H9 (cell line): ENCODE measurements at regions not wholly inside any gene's neighbourhood (a gene's known extent, or its start where the extent isn't known, plus 50 kb on each side); places are given as distances from the start of the nearest gene placed in this dataset.

Source experiments
- DNase-seq: peaks from one replicate; pipeline ENCODE4 v3.0.0-alpha.2; 2017
- H2AFZ ChIP-seq: one replicate; pipeline ENCODE4 v1.6.1; 2013; ENCODE audit warnings: mild to moderate bottlenecking, low read length, control low read depth, moderate library complexity
- H2AK5ac ChIP-seq: 2 replicates; pipeline ENCODE4 v1.6.1; 2013; ENCODE audit warnings: low read length, control low read depth, mixed read lengths; ENCODE audit not compliant: insufficient read length
- H2BK120ac ChIP-seq: one replicate; pipeline ENCODE4 v1.6.1; 2013; ENCODE audit warnings: low read depth, mild to moderate bottlenecking, low read length, control low read depth, inconsistent platforms; ENCODE audit not compliant: poor library complexity, severe bottlenecking
- H2BK12ac ChIP-seq: 2 replicates; pipeline ENCODE4 v1.6.1; 2013; ENCODE audit warnings: low read length, control low read depth, mixed read lengths, low read depth; ENCODE audit not compliant: insufficient read length
- H2BK15ac ChIP-seq: 2 replicates; pipeline ENCODE4 v1.6.1; 2013; ENCODE audit warnings: low read depth, low read length, control low read depth
- H2BK20ac ChIP-seq: one replicate; pipeline ENCODE4 v1.6.1; 2013; ENCODE audit warnings: low read depth, mild to moderate bottlenecking, low read length, control low read depth, inconsistent platforms; ENCODE audit not compliant: poor library complexity, severe bottlenecking
- H2BK5ac ChIP-seq: 2 replicates; pipeline ENCODE4 v1.6.1; 2013; ENCODE audit warnings: low read length, control low read depth, mixed read lengths; ENCODE audit not compliant: insufficient read length
- H3K14ac ChIP-seq: 2 replicates; pipeline ENCODE4 v1.6.1; 2013; ENCODE audit warnings: low read length, control low read depth; ENCODE audit not compliant: insufficient read depth
- H3K18ac ChIP-seq: 2 replicates; pipeline ENCODE4 v1.6.1; 2013; ENCODE audit warnings: low read depth, mild to moderate bottlenecking, mixed read lengths, low read length, control low read depth; ENCODE audit not compliant: insufficient read length
- H3K23ac ChIP-seq: 2 replicates; pipeline ENCODE4 v1.6.1; 2013; ENCODE audit warnings: low read length, control low read depth, mixed read lengths, low read depth; ENCODE audit not compliant: insufficient read length
- H3K23me2 ChIP-seq: 2 replicates; pipeline ENCODE4 v1.6.1; 2013; ENCODE audit warnings: low read depth, mild to moderate bottlenecking, mixed read lengths, low read length, control low read depth; ENCODE audit not compliant: insufficient read length, poor library complexity, severe bottlenecking
- H3K27ac ChIP-seq: 2 replicates; pipeline ENCODE4 v1.5.1; 2013; ENCODE audit warnings: low read length, control low read depth, mixed read lengths, low read depth; ENCODE audit not compliant: insufficient read length
- H3K27me3 ChIP-seq: 2 replicates; pipeline ENCODE4 v1.6.1; 2013; ENCODE audit warnings: low read length, control low read depth, inconsistent platforms; ENCODE audit not compliant: insufficient read depth
- H3K4ac ChIP-seq: 2 replicates; pipeline ENCODE4 v1.6.1; 2013; ENCODE audit warnings: low read depth, mild to moderate bottlenecking, control low read depth, inconsistent platforms, low read length, moderate library complexity
- H3K4me1 ChIP-seq: 2 replicates; pipeline ENCODE4 v1.6.1; 2013; ENCODE audit warnings: low read length, control low read depth, inconsistent platforms; ENCODE audit not compliant: insufficient read depth
- H3K4me2 ChIP-seq: 2 replicates; pipeline ENCODE4 v1.6.1; 2013; ENCODE audit warnings: low read length, control low read depth, mixed read lengths; ENCODE audit not compliant: insufficient read length, insufficient read depth
- H3K56ac ChIP-seq: 2 replicates; pipeline ENCODE4 v1.6.1; 2013; ENCODE audit warnings: low read depth, mild to moderate bottlenecking, mixed read lengths, low read length, control low read depth; ENCODE audit not compliant: insufficient read length
- H3K79me1 ChIP-seq: 2 replicates; pipeline ENCODE4 v1.6.1; 2013; ENCODE audit warnings: low read depth, mild to moderate bottlenecking, moderate library complexity, low read length, control low read depth, inconsistent platforms; ENCODE audit not compliant: insufficient read depth, poor library complexity, severe bottlenecking
- H3K79me2 ChIP-seq: 2 replicates; pipeline ENCODE4 v1.6.1; 2013; ENCODE audit warnings: low read length, control low read depth, inconsistent platforms; ENCODE audit not compliant: insufficient read depth
- H3K9ac ChIP-seq: 2 replicates; pipeline ENCODE4 v1.6.1; 2013; ENCODE audit warnings: low read length, control low read depth, mixed read lengths; ENCODE audit not compliant: insufficient read length; ENCODE audit errors: extremely low read depth
- H3K9me3 ChIP-seq: one replicate; pipeline ENCODE4 v1.6.1; 2013; ENCODE audit warnings: low read depth, low read length, inconsistent platforms; ENCODE audit not compliant: control insufficient read depth
- H3T11ph ChIP-seq: one replicate; pipeline ENCODE4 v1.6.1; 2013; ENCODE audit warnings: mild to moderate bottlenecking, low read length, control low read depth, inconsistent platforms
- H4K20me1 ChIP-seq: one replicate; pipeline ENCODE4 v1.6.1; 2013; ENCODE audit not compliant: control insufficient read depth, insufficient read length, insufficient read depth
- H4K5ac ChIP-seq: 2 replicates; pipeline ENCODE4 v1.6.1; 2013; ENCODE audit warnings: low read depth, mild to moderate bottlenecking, mixed read lengths, low read length, control low read depth; ENCODE audit not compliant: insufficient read length
- H4K8ac ChIP-seq: replicated peaks from 2 replicates; pipeline ENCODE4 v1.6.1; 2013; ENCODE audit warnings: low read length, control low read depth, mixed read lengths, low read depth; ENCODE audit not compliant: insufficient read length
- H4K91ac ChIP-seq: 2 replicates; pipeline ENCODE4 v1.6.1; 2013; ENCODE audit warnings: low read depth, mild to moderate bottlenecking, moderate library complexity, mixed read lengths, low read length, control low read depth; ENCODE audit not compliant: insufficient read length
- H3K27ac Mint-ChIP-seq, 3 experiments: 2 replicates in 2 of 3; 3 replicates in 1 of 3; pipeline ENCODE4 v1.8.0; 2020 to 2021; ENCODE audit warnings: mixed read lengths in 3 of 3, mild to moderate bottlenecking in 1 of 3, moderate library complexity in 1 of 3
- H3K27me3 Mint-ChIP-seq: 2 replicates; pipeline ENCODE4 v1.8.0; 2021; ENCODE audit warnings: low read depth, mild to moderate bottlenecking, moderate library complexity, mixed read lengths
- H3K36me3 Mint-ChIP-seq, 3 experiments: 2 replicates in 2 of 3; 3 replicates in 1 of 3; pipeline ENCODE4 v1.8.0; 2020 to 2021; ENCODE audit warnings: low read depth in 3 of 3, mixed read lengths in 3 of 3; ENCODE audit not compliant: insufficient read depth in 1 of 3
- H3K4me1 Mint-ChIP-seq, 2 experiments: 2 replicates each; pipeline ENCODE4 v1.8.0; 2020; ENCODE audit warnings: mixed read lengths in 2 of 2
- H3K4me3 Mint-ChIP-seq, 2 experiments: 2 replicates in 1 of 2; 3 replicates in 1 of 2; pipeline ENCODE4 v1.8.0; 2020 to 2021; ENCODE audit warnings: mild to moderate bottlenecking in 2 of 2, mixed read lengths in 2 of 2, moderate library complexity in 1 of 2
- H3K9me3 Mint-ChIP-seq, 2 experiments: 2 replicates in 1 of 2; 3 replicates in 1 of 2; pipeline ENCODE4 v1.8.0; 2020; ENCODE audit warnings: mild to moderate bottlenecking in 2 of 2, mixed read lengths in 2 of 2, moderate library complexity in 1 of 2
- WGBS: extraction: QIAGEN DNeasy Blood & Tissue Kit; methylation state at CpG from one replicate; pipeline ENCODE4 v1.1.7; 2013; ENCODE audit warnings: missing lambda C conversion rate, low lambda C conversion rate, mixed read lengths; ENCODE audit not compliant: insufficient read length; ENCODE audit errors: extremely low coverage; 5-methylcytosine and 5-hydroxymethylcytosine counted together
- TF ChIP-seq, protein P1 (sequence below): fragments of 200-600 bp; sonication (generic); conservative IDR thresholded peaks from 3 replicates; pipeline ENCODE4 v1.8.0; 2021; ENCODE audit warnings: antibody characterized with exemption, mild to moderate bottlenecking

DNA sequence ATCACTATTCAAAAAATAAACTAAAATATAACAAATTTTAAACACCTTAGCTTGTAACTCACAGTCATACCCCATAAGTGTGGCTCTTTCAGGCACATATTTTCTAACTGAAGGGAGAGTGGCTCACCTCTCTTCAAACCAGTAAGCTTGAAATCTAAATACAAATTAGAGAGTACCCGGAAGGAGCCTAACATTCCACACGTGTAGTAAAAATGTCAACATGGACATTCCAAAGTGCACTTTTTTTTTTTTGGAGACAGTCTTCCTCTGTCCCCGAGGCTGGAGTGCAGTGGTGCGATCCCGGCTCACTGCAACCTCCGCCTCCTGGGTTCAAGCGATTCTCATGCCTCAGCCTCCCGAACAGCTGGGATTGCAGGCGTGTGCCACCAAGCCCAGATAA, 275.6 kb upstream of the ADGRL2 start:
- WGBS, result no CpG with 5 or more reads among the region's 9 CpGs
- no peak overlapping the region for H3K9ac ChIP-seq
- H3K79me1 ChIP-seq, result no peaks in the 10 kb centered on the region
- H3K4me1 ChIP-seq, result no peaks in the 10 kb centered on the region
- Mint-ChIP-seq H3K36me3 (no peaks in the 10 kb centered on the region), H3K27ac (no peak overlapping the region), H3K27me3 (no peaks in the 10 kb centered on the region), H3K4me1 (peaks cover 6 to 11% of the 10 kb centered on the region in 2 experiments; a peak in 3 of 4 replicates), H3K4me3 (no peak overlapping the region), H3K9me3 (no peaks in the 10 kb centered on the region)
- no peak overlapping the region for H3T11ph ChIP-seq
- no peaks in the 10 kb centered on the region for H3K27me3 ChIP-seq
- no peak overlapping the region for H3K56ac ChIP-seq
- H3K4ac ChIP-seq, result no peak overlapping the region
- H4K5ac ChIP-seq, result no peak overlapping the region
- no peak overlapping the region for H2BK15ac ChIP-seq
- DNase-seq, result no peak
- H4K8ac ChIP-seq, result no peak overlapping the region
- H2BK5ac ChIP-seq, result no peak overlapping the region
- H2BK120ac ChIP-seq, result no peak overlapping the region
- H2BK20ac ChIP-seq, result no peak overlapping the region
- H3K23me2 ChIP-seq, result no peaks in the 10 kb centered on the region
- no peak overlapping the region for H3K27ac ChIP-seq
- no peak overlapping the region for H3K18ac ChIP-seq
- TF ChIP-seq, protein P1, sequence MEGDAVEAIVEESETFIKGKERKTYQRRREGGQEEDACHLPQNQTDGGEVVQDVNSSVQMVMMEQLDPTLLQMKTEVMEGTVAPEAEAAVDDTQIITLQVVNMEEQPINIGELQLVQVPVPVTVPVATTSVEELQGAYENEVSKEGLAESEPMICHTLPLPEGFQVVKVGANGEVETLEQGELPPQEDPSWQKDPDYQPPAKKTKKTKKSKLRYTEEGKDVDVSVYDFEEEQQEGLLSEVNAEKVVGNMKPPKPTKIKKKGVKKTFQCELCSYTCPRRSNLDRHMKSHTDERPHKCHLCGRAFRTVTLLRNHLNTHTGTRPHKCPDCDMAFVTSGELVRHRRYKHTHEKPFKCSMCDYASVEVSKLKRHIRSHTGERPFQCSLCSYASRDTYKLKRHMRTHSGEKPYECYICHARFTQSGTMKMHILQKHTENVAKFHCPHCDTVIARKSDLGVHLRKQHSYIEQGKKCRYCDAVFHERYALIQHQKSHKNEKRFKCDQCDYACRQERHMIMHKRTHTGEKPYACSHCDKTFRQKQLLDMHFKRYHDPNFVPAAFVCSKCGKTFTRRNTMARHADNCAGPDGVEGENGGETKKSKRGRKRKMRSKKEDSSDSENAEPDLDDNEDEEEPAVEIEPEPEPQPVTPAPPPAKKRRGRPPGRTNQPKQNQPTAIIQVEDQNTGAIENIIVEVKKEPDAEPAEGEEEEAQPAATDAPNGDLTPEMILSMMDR, result no peak
- no peak overlapping the region for H2BK12ac ChIP-seq
- H2AFZ ChIP-seq, result no peak overlapping the region
- no peaks in the 10 kb centered on the region for H3K9me3 ChIP-seq
- H3K14ac ChIP-seq, result no peak overlapping the region
- no peak overlapping the region for H2AK5ac ChIP-seq
- H3K23ac ChIP-seq, result no peak overlapping the region
- H3K4me2 ChIP-seq, result no peak overlapping the region
- no peaks in the 10 kb centered on the region for H3K79me2 ChIP-seq
- H4K20me1 ChIP-seq, result no peaks in the 10 kb centered on the region
- H4K91ac ChIP-seq, result no peak overlapping the region
